Activated T-cell treated with anti-CD3 and anti-CD28 coated beads, Interleukin-2, amount 50 U/mL, for 24 hours (primary cell): ENCODE measurements at regions not wholly inside any gene's neighbourhood (a gene's known extent, or its start where the extent isn't known, plus 50 kb on each side); places are given as distances from the start of the nearest gene placed in this dataset.

Experiments used
- DNase-seq: peaks from one replicate; pipeline ENCODE4 v3.0.0-alpha.2; 2020
- H3K27ac Mint-ChIP-seq: 2 replicates; pipeline ENCODE4 v1.8.0; 2020; ENCODE audit warnings: mild to moderate bottlenecking, mixed read lengths
- H3K27me3 Mint-ChIP-seq: 2 replicates; pipeline ENCODE4 v1.8.0; 2020; ENCODE audit warnings: mixed read lengths
- H3K36me3 Mint-ChIP-seq: 2 replicates; pipeline ENCODE4 v1.8.0; 2020; ENCODE audit warnings: low read depth, mixed read lengths
- H3K4me1 Mint-ChIP-seq: 2 replicates; pipeline ENCODE4 v1.8.0; 2020; ENCODE audit warnings: low read depth, mixed read lengths
- H3K4me3 Mint-ChIP-seq: 2 replicates; pipeline ENCODE4 v1.8.0; 2020; ENCODE audit warnings: mild to moderate bottlenecking, moderate library complexity, mixed read lengths
- H3K9me3 Mint-ChIP-seq: 2 replicates; pipeline ENCODE4 v1.8.0; 2020; ENCODE audit warnings: mixed read lengths

DNA sequence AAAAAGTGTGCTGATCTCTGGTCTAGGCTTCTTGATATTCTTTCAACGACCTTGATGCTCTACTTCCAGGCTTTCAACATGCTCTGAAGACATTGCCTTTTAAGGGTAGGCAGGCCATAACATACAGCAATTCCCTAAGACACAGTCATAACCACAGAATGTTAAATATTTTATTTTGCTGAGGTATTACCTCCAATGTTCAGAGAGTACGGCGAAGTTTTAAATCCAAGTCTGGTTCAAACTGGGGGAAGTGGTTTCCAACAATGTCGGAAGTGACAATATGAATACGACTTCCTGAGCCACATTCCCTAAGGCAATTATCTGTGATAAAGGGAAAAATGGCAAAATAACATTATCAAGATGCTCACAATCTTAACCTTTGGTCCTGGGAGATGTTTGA lies 1077.9 kb upstream of the PIK3C3 start:
- Mint-ChIP-seq H3K9me3 (peaks cover 13% of the 10 kb centered on the region), H3K4me1 (no peaks in the 10 kb centered on the region)
- DNase-seq, result no peak

DNA sequence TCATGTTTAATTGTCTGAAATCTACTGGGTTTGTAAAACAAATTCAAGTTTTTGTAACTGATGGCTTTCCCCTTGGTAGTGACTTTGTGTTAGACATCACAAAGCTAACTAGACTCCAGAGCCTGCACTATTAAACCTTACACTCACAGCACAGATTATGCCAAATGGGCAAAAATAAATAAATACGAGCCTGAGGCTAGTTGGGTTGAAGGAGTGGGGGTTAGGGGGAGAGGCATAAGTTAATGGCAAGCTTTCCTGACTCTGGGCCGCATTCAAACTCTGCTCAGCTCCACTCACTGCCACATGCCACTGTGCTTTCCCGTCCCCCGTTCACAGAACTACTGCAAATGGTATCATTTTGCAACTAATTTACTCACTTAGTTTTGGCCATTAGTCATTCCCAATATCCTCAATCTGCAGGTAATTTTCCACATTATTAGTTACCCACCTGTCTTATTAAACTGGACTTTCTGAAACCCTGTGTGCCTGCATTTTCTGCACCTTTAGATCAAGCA lies 1079.9 kb upstream of the PIK3C3 start:
- Mint-ChIP-seq H3K27ac (no peak overlapping the region), H3K36me3 (no peaks in the 10 kb centered on the region), H3K27me3 (no peaks in the 10 kb centered on the region), H3K9me3 (peaks cover 12% of the 10 kb centered on the region), H3K4me3 (no peak overlapping the region), H3K4me1 (no peaks in the 10 kb centered on the region)
- no peak for DNase-seq

More for the DNA sequence above, 1077.9 kb upstream of the PIK3C3 start:
- Mint-ChIP-seq H3K36me3 (no peaks in the 10 kb centered on the region), H3K27me3 (no peaks in the 10 kb centered on the region), H3K4me3 (no peak overlapping the region), H3K27ac (no peak overlapping the region)

DNA sequence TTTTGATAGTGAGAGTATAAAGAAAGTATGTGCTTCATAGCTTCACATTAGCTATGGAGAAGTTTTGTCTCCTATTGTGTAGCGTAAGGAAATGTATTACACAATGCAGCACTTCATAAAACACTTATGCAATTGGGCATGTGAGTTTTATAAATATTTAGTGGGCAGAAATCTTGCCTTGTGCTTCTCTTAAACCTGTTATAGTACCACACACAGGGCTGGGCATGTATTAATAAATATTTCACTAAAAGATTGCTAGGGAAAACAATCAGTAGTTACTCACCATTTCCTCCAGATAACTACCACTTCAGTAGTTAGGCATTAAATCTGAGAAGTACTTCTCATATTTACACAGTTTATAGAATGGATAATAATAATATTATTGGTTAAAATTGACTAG lies 1080.8 kb upstream of the PIK3C3 start:
- Mint-ChIP-seq H3K9me3 (peaks cover 8% of the 10 kb centered on the region), H3K4me1 (no peaks in the 10 kb centered on the region), H3K36me3 (no peaks in the 10 kb centered on the region), H3K4me3 (no peak overlapping the region), H3K27ac (no peak overlapping the region), H3K27me3 (no peaks in the 10 kb centered on the region)
- no peak for DNase-seq

- Mint-ChIP-seq H3K9me3 (peaks cover 16% of the 10 kb centered on the region), H3K4me3 (no peak overlapping the region), H3K4me1 (no peaks in the 10 kb centered on the region), H3K36me3 (no peaks in the 10 kb centered on the region), H3K27ac (no peak overlapping the region), H3K27me3 (no peaks in the 10 kb centered on the region)
- no peak for DNase-seq
Observed at GRCh38 chr18:40868110-40868858, 1086.8 kb upstream of the PIK3C3 start.

DNA sequence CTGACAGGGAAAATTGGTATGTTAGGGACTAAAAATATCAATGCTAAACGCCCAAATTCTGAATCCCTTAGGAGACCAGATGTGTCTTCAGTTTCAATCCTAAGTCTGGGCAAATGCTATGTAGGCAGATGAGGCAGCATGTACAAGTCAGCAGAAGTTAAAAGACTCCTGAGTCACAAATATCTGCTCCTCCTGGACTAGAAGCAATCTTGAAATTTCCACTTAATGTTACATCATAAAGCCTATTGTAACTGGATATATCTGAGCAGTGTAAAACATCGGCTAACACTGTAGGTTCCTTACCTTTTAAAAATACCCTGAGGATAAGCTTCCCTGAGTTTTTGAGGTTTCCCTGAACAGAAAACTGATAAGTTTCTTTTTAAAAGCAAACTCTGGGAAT lies 1087.6 kb upstream of the PIK3C3 start:
- DNase-seq, result no peak
- no peaks in the 10 kb centered on the region for H3K36me3 Mint-ChIP-seq
- peaks cover 16% of the 10 kb centered on the region for H3K9me3 Mint-ChIP-seq
- no peaks in the 10 kb centered on the region for H3K4me1 Mint-ChIP-seq
- no peak overlapping the region for H3K27ac Mint-ChIP-seq
- no peaks in the 10 kb centered on the region for H3K27me3 Mint-ChIP-seq
- H3K4me3 Mint-ChIP-seq, result no peak overlapping the region

GRCh38 chr18:40866968-40867367 lies 1088.1 kb upstream of the PIK3C3 start:
- peaks cover 19% of the 10 kb centered on the region for H3K9me3 Mint-ChIP-seq
- no peaks in the 10 kb centered on the region for H3K27me3 Mint-ChIP-seq
- no peak for DNase-seq
- H3K36me3 Mint-ChIP-seq, result no peaks in the 10 kb centered on the region
- no peaks in the 10 kb centered on the region for H3K4me1 Mint-ChIP-seq
- H3K27ac Mint-ChIP-seq, result no peak overlapping the region
- no peak overlapping the region for H3K4me3 Mint-ChIP-seq

GRCh38 chr18:40866013-40866645 lies 1088.9 kb upstream of the PIK3C3 start:
- H3K4me3 Mint-ChIP-seq, result no peak overlapping the region
- H3K27me3 Mint-ChIP-seq, result no peaks in the 10 kb centered on the region
- no peaks in the 10 kb centered on the region for H3K4me1 Mint-ChIP-seq
- peaks cover 23% of the 10 kb centered on the region for H3K9me3 Mint-ChIP-seq
- DNase-seq, result no peak
- no peak overlapping the region for H3K27ac Mint-ChIP-seq
- H3K36me3 Mint-ChIP-seq, result no peaks in the 10 kb centered on the region

DNA sequence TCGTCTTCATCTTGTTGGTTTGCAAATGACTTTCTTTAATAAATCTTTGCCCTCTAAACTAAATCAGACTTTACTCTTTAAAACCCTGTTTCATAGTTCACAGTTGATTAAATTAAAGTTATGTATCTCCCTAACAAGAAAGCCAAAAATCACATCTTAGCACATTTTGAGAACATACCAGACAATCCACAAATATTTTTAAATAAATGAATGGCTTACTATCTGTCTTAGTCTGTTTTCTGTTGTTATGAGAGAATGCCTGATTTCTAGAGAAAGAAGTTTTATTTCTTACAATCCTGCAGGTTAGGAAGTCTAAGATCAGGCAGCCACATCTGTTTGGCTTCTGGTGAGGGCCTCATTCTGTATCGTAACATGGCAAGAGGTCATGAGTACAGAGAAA lies 1090.2 kb upstream of the PIK3C3 start:
- no peak overlapping the region for H3K4me3 Mint-ChIP-seq

DNA sequence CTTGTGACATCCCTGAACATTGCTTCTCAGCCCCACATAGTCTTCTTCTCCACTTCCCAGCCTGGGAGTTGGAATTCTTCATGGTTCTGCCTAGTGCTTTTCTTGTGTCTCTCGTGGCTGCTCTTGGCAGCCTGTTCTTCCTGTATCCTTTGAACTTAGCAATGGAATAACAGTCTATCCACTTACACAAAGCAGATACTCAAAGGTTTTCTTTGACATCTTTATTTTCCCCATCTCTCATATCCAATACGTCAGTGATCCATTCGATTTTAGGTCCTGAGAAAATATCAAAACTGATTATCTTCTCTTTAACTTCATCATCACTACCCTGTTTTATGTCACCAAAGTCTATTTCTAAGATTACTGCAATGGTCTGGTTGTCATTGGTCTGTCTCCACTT lies 1091.2 kb upstream of the PIK3C3 start:
- Mint-ChIP-seq H3K36me3 (no peaks in the 10 kb centered on the region), H3K4me1 (no peaks in the 10 kb centered on the region), H3K27me3 (no peaks in the 10 kb centered on the region), H3K9me3 (peaks cover 29% of the 10 kb centered on the region), H3K4me3 (no peak overlapping the region), H3K27ac (no peak overlapping the region)
- DNase-seq, result no peak

More for the DNA sequence above, 1090.2 kb upstream of the PIK3C3 start:
- DNase-seq, result no peak
- Mint-ChIP-seq H3K27me3 (no peaks in the 10 kb centered on the region), H3K27ac (no peak overlapping the region), H3K9me3 (peaks cover 25% of the 10 kb centered on the region), H3K36me3 (no peaks in the 10 kb centered on the region), H3K4me1 (no peaks in the 10 kb centered on the region)

GRCh38 chr18:40860189-40860588 lies 1094.8 kb upstream of the PIK3C3 start:
- no peaks in the 10 kb centered on the region for H3K27me3 Mint-ChIP-seq
- H3K27ac Mint-ChIP-seq, result no peak overlapping the region
- H3K4me3 Mint-ChIP-seq, result no peak overlapping the region
- H3K9me3 Mint-ChIP-seq, result peaks cover 30% of the 10 kb centered on the region
- no peaks in the 10 kb centered on the region for H3K36me3 Mint-ChIP-seq
- no peaks in the 10 kb centered on the region for H3K4me1 Mint-ChIP-seq
- DNase-seq, result no peak

DNA sequence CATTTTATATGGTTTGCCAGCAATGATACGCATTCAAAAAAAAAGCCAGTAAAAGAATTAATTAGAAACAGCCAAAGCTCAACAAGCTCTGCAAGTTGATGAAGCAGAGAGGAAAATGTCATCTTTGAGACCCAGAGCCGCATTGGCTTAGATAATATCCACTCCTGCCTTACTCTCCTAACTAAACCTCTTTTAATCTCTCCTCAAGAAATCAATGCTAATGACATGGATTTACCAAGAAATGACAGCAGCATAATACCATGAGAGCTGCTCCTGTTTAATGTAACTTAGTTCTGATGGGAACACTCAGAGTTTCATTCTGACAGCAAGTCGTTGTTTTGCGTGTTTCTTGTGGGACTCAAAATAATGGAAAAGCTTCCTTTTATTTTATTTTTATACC lies 1099.4 kb upstream of the PIK3C3 start:
- Mint-ChIP-seq H3K4me3 (no peak overlapping the region), H3K36me3 (no peaks in the 10 kb centered on the region), H3K27me3 (no peaks in the 10 kb centered on the region), H3K27ac (no peak overlapping the region), H3K4me1 (no peaks in the 10 kb centered on the region), H3K9me3 (peaks cover 24% of the 10 kb centered on the region)
- DNase-seq, result no peak

DNA sequence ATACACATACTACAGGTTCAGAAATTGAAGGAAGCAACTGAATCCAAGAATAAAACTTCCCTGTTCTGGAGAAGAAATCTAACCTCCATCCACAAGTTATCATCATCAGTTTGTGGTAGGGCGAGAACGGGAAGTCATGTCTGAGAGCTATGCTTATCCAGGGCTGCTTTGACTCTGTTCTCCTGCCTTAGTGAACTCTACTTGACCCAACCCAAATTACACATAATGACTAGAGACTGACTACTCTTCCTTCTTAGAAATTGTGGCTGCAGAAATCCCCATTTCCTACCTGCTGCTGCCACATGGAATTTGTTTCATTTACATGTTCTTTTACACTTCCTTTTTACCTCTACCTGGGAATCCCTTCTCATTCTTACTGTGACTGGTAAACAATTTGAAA lies 1102.6 kb upstream of the PIK3C3 start:
- no peak for DNase-seq
- no peaks in the 10 kb centered on the region for H3K4me1 Mint-ChIP-seq
- peaks cover 16% of the 10 kb centered on the region for H3K9me3 Mint-ChIP-seq
- H3K27me3 Mint-ChIP-seq, result no peaks in the 10 kb centered on the region
- no peaks in the 10 kb centered on the region for H3K36me3 Mint-ChIP-seq
- H3K4me3 Mint-ChIP-seq, result no peak overlapping the region
- H3K27ac Mint-ChIP-seq, result no peak overlapping the region

- H3K4me3 Mint-ChIP-seq, result no peak overlapping the region
- H3K27ac Mint-ChIP-seq, result no peak overlapping the region
- no peaks in the 10 kb centered on the region for H3K36me3 Mint-ChIP-seq
- no peaks in the 10 kb centered on the region for H3K27me3 Mint-ChIP-seq
- peaks cover 12% of the 10 kb centered on the region for H3K9me3 Mint-ChIP-seq
- H3K4me1 Mint-ChIP-seq, result no peaks in the 10 kb centered on the region
- no peak for DNase-seq
Observed at GRCh38 chr18:40851014-40851429, 1104.0 kb upstream of the PIK3C3 start.

- H3K36me3 Mint-ChIP-seq, result no peaks in the 10 kb centered on the region
- no peak overlapping the region for H3K4me3 Mint-ChIP-seq
- no peak overlapping the region for H3K27ac Mint-ChIP-seq
- H3K4me1 Mint-ChIP-seq, result no peaks in the 10 kb centered on the region
- no peak for DNase-seq
- peaks cover 10% of the 10 kb centered on the region for H3K9me3 Mint-ChIP-seq
- no peaks in the 10 kb centered on the region for H3K27me3 Mint-ChIP-seq
Observed at GRCh38 chr18:40849886-40850285, 1105.1 kb upstream of the PIK3C3 start.

DNA sequence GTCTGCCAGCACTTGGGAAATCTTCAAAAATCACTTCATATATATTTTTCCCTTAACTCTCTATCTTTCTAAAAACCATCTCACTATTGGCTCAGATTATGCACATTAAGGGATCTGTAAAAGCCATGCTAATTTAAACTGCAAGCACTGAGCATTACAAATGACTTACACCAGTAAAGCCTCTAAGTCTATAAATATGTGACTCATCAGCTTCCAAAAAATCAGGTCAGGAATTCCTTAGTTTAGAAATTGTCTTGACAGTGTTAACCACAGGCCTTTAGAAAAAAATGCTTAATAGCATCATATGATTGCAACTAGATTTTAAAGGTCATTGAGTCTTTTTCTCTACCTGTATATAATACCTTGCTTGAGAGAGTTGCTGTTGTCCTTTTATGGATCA lies 1113.6 kb upstream of the PIK3C3 start:
- Mint-ChIP-seq H3K4me1 (no peaks in the 10 kb centered on the region), H3K9me3 (peaks cover 17% of the 10 kb centered on the region), H3K36me3 (no peaks in the 10 kb centered on the region), H3K27ac (no peak overlapping the region), H3K4me3 (no peak overlapping the region), H3K27me3 (no peaks in the 10 kb centered on the region)
- DNase-seq, result no peak
